Glutamatergic neuron (in vitro differentiated cells): ENCODE measurements at regions not wholly inside any gene's neighbourhood (a gene's known extent, or its start where the extent isn't known, plus 50 kb on each side); places are given as distances from the start of the nearest gene placed in this dataset.

Source experiments
- DNase-seq: peaks from one replicate; pipeline ENCODE4 v3.0.0; 2022
- H3K27ac Mint-ChIP-seq: one replicate; pipeline ENCODE4 v1.8.0; 2020; ENCODE audit warnings: mild to moderate bottlenecking, mixed read lengths, inconsistent platforms; ENCODE audit not compliant: unreplicated experiment
- H3K27me3 Mint-ChIP-seq: one replicate; pipeline ENCODE4 v1.8.0; 2020; ENCODE audit warnings: mild to moderate bottlenecking, moderate library complexity, mixed read lengths, inconsistent platforms; ENCODE audit not compliant: unreplicated experiment
- H3K36me3 Mint-ChIP-seq: one replicate; pipeline ENCODE4 v1.8.0; 2020; ENCODE audit warnings: mild to moderate bottlenecking, mixed read lengths, inconsistent platforms; ENCODE audit not compliant: unreplicated experiment
- H3K4me1 Mint-ChIP-seq: one replicate; pipeline ENCODE4 v1.8.0; 2020; ENCODE audit warnings: mild to moderate bottlenecking, low read depth, mixed read lengths, inconsistent platforms; ENCODE audit not compliant: unreplicated experiment
- H3K4me3 Mint-ChIP-seq: one replicate; pipeline ENCODE4 v1.8.0; 2020; ENCODE audit warnings: mild to moderate bottlenecking, mixed read lengths, inconsistent platforms; ENCODE audit not compliant: unreplicated experiment
- H3K9me3 Mint-ChIP-seq: one replicate; pipeline ENCODE4 v1.8.0; 2020; ENCODE audit warnings: mild to moderate bottlenecking, moderate library complexity, mixed read lengths, inconsistent platforms; ENCODE audit not compliant: unreplicated experiment
- TF ChIP-seq, protein P1 (sequence below): fragments of 200-600 bp; sonication (generic); IDR thresholded peaks from one replicate; pipeline ENCODE4 v1.5.0; 2021; ENCODE audit not compliant: partially characterized antibody, unreplicated experiment

- Mint-ChIP-seq H3K27me3 (no peaks in the 10 kb centered on the region), H3K36me3 (no peaks in the 10 kb centered on the region), H3K4me1 (peaks cover 13% of the 10 kb centered on the region), H3K27ac (no peak overlapping the region), H3K4me3 (no peak overlapping the region), H3K9me3 (peaks cover 1% of the 10 kb centered on the region)
- TF ChIP-seq, protein P1, sequence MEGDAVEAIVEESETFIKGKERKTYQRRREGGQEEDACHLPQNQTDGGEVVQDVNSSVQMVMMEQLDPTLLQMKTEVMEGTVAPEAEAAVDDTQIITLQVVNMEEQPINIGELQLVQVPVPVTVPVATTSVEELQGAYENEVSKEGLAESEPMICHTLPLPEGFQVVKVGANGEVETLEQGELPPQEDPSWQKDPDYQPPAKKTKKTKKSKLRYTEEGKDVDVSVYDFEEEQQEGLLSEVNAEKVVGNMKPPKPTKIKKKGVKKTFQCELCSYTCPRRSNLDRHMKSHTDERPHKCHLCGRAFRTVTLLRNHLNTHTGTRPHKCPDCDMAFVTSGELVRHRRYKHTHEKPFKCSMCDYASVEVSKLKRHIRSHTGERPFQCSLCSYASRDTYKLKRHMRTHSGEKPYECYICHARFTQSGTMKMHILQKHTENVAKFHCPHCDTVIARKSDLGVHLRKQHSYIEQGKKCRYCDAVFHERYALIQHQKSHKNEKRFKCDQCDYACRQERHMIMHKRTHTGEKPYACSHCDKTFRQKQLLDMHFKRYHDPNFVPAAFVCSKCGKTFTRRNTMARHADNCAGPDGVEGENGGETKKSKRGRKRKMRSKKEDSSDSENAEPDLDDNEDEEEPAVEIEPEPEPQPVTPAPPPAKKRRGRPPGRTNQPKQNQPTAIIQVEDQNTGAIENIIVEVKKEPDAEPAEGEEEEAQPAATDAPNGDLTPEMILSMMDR, result no peak
- DNase-seq, result peak; percentile 18
Measured at GRCh38 chr2:21452678-21453077, 328.9 kb downstream of the TDRD15 start.

- Mint-ChIP-seq H3K27me3 (no peaks in the 10 kb centered on the region), H3K4me1 (peaks cover 11% of the 10 kb centered on the region), H3K27ac (no peak overlapping the region), H3K36me3 (no peaks in the 10 kb centered on the region), H3K9me3 (peaks cover 1% of the 10 kb centered on the region), H3K4me3 (no peak overlapping the region)
- TF ChIP-seq, protein P1, result no peak
- no peak for DNase-seq
Measured at GRCh38 chr2:21453723-21454450, 330.1 kb downstream of the TDRD15 start.

DNA sequence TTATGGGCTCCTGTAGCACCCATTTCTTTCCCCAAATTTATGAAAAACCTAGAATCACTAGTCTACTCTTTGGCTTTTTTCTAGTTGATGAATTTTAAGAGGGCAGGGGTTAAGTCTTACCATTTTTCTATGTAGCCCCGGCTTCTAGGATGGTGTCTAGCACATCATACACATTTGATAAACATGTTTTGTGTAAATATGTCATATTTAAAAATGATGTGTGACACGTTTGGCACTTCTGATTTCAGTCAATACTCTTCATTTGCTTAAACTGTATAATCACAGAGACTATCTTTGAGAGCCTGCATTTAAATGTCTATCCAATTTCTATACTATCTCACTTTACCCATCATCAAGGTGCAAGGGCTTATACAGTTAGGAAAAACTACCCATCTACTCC lies 331.1 kb downstream of the TDRD15 start:
- Mint-ChIP-seq H3K36me3 (no peaks in the 10 kb centered on the region), H3K4me1 (peaks cover 11% of the 10 kb centered on the region), H3K9me3 (peaks cover 1% of the 10 kb centered on the region), H3K27ac (no peak overlapping the region), H3K4me3 (no peak overlapping the region), H3K27me3 (no peaks in the 10 kb centered on the region)
- no peak for DNase-seq
- TF ChIP-seq, protein P1, result no peak

DNA sequence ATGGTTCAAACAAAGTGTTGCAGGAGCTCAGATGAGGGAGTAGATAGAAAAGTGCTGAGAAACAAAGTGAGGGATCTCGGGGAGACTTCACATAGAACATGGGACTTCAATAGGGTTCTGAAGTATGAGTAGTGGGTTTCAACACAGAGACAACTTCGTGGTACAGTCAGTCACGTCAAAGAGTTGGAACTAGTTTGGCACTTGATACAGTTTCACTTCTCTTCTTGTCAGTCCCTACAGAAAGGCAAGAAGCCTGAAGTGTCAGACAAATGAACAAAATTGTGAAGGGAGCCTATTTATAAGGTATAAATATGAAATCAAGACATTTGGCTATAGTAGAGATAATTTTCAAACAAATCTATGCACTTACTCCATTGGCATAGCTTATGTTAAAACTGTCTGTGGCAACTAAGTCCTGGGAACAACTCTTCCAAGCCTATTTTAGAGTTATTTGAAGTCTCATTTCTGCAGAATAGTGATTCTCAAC lies 338.0 kb downstream of the TDRD15 start:
- DNase-seq, result no peak
- Mint-ChIP-seq H3K27me3 (no peaks in the 10 kb centered on the region), H3K4me1 (no peaks in the 10 kb centered on the region), H3K9me3 (no peaks in the 10 kb centered on the region), H3K4me3 (no peak overlapping the region), H3K36me3 (no peaks in the 10 kb centered on the region), H3K27ac (no peak overlapping the region)
- TF ChIP-seq, protein P1, result no peak

DNA sequence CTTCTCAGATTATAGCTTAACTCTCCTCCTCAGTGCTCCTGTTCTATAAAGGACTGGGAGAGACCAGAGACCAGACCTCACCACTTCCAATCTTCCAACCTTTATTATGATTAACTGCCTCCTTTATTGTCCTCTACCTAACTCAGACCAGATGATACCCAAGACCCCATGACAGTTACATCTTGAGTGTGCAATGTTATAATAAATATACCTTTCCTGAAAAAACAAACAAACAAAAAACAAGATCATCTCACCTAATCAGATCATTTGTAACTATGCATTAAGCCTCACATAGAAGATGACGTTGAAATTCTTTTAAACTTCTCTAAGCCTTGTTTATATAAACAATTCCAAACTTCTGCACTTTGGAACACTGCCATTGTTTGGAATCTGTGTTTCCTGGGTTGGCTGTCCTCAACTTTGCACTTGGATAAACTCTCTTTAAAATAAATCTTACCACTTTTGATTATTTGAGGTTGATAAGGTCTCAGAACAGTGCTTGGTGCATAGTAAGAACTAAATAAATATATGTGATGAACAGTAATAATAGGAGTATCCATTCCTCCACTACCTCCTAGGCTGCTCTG lies 342.7 kb downstream of the TDRD15 start:
- H3K36me3 Mint-ChIP-seq, result no peaks in the 10 kb centered on the region
- no peaks in the 10 kb centered on the region for H3K4me1 Mint-ChIP-seq
- H3K9me3 Mint-ChIP-seq, result no peaks in the 10 kb centered on the region
- no peak overlapping the region for H3K27ac Mint-ChIP-seq
- no peaks in the 10 kb centered on the region for H3K27me3 Mint-ChIP-seq
- no peak for DNase-seq
- H3K4me3 Mint-ChIP-seq, result no peak overlapping the region
- TF ChIP-seq, protein P1, result no peak
